HCT116 (cell line): ENCODE measurements at regions not wholly inside any gene's neighbourhood (a gene's known extent, or its start where the extent isn't known, plus 50 kb on each side); places are given as distances from the start of the nearest gene placed in this dataset.

ENCODE experiments used
- ATAC-seq: fragments of 200-7000 bp; cut with Tn5 transposase; 2 replicates; pipeline ENCODE4 v1.9.1; 2020; ENCODE audit warnings: mild to moderate bottlenecking, moderate library complexity
- BruUV-seq: library from RNA; stranded (reverse); fragments of 400-500 nt; replicated peaks from 2 replicates; lab custom pipeline; 2021; lab: Mats Ljungman, UMichigan
- CTCF ChIA-PET: fragments of 300-600 bp; sonication (Branson Sonifier 250); formaldehyde crosslinking; loops from one replicate; lab custom pipeline; 2021; ENCODE audit warnings: antibody characterized with exemption; lab: Charles Lee
- POLR2A ChIA-PET: fragments of 300-600, 350-600 bp; sonication (Branson Sonifier 250); formaldehyde crosslinking; loops from one replicate; lab custom pipeline; 2021; ENCODE audit warnings: antibody characterized with exemption; lab: Charles Lee
- RAD21 ChIA-PET, 2 experiments: fragments of 300-600 bp; sonication (Branson Sonifier 250); formaldehyde crosslinking; loops; one replicate each; lab custom pipeline; 2023; ENCODE audit warnings: low total read pairs in 2 of 2; ENCODE audit not compliant: uncharacterized antibody in 2 of 2, unreplicated experiment in 2 of 2, low non-redundant PET in 1 of 2; lab: Charles Lee
- DNase-seq: peaks from one replicate; pipeline ENCODE4 v3.0.0-alpha.2; 2010; ENCODE audit warnings: low read depth, low spot score
- H2AFZ ChIP-seq: fragments of 200-600 bp; shearing (Covaris generic), sonication (generic); 2 replicates; pipeline ENCODE4 v1.6.1; 2017; ENCODE audit warnings: low read depth, mixed run types, mixed read lengths, antibody characterized with exemption, low read length; ENCODE audit not compliant: poor library complexity, severe bottlenecking
- H3K27ac ChIP-seq: 2 replicates; pipeline ENCODE4 v1.5.1; 2012; ENCODE audit warnings: low read depth, low read length
- H3K27me3 ChIP-seq: fragments of 200-600 bp; sonication (generic); 2 replicates; pipeline ENCODE4 v1.6.1; 2016; ENCODE audit warnings: mixed run types, low read length, mixed read lengths; ENCODE audit not compliant: insufficient read depth
- H3K36me3 ChIP-seq, 2 experiments: fragments of 200-500 bp in 1 of 2; fragments of 200-600 bp in 1 of 2; sonication (Bioruptor generic) in 1 of 2; sonication (generic) in 1 of 2; 2 replicates each; pipeline versions ENCODE4 v1.5.1 to v1.6.1; 2014 to 2016; ENCODE audit warnings: low read length in 2 of 2, inconsistent platforms in 1 of 2, mixed read lengths in 1 of 2, mixed run types in 1 of 2; ENCODE audit not compliant: insufficient read depth in 2 of 2, control insufficient read depth in 1 of 2
- H3K4me1 ChIP-seq, 2 experiments: fragments of 200-600 bp in 1 of 2; sonication (generic) in 1 of 2; 2 replicates each; pipeline versions ENCODE4 v1.5.1 to v1.6.1; 2012 to 2017; ENCODE audit warnings: low read length in 2 of 2, inconsistent platforms in 1 of 2, mild to moderate bottlenecking in 1 of 2, mixed read lengths in 1 of 2, mixed run types in 1 of 2, moderate library complexity in 1 of 2; ENCODE audit not compliant: insufficient read depth in 2 of 2, control insufficient read depth in 1 of 2
- H3K4me2 ChIP-seq: fragments of 200-600 bp; sonication (generic); 2 replicates; pipeline ENCODE4 v1.6.1; 2017; ENCODE audit warnings: mixed run types, low read length, mixed read lengths
- H3K4me3 ChIP-seq, 2 experiments: fragments of 200-600 bp in 1 of 2; sonication (generic) in 1 of 2; replicated peaks in 1 of 2; 2 replicates each; pipeline ENCODE4 v1.5.1; 2011 to 2016; ENCODE audit warnings: low read length in 2 of 2, control low read depth in 1 of 2, low read depth in 1 of 2, mild to moderate bottlenecking in 1 of 2, mixed read lengths in 1 of 2, mixed run types in 1 of 2
- H3K79me2 ChIP-seq: fragments of 200-600 bp; sonication (generic); 2 replicates; pipeline ENCODE4 v1.6.1; 2017; ENCODE audit warnings: mild to moderate bottlenecking, mixed run types, low read length, moderate library complexity, mixed read lengths; ENCODE audit not compliant: insufficient read depth
- H3K9ac ChIP-seq: fragments of 200-600 bp; sonication (generic); 2 replicates; pipeline ENCODE4 v1.6.1; 2016; ENCODE audit warnings: low read length, mixed read lengths
- H3K9me2 ChIP-seq: fragments of 200-600 bp; sonication (generic), shearing (Covaris generic); 2 replicates; pipeline ENCODE4 v1.6.1; 2017; ENCODE audit warnings: mixed run types, mild to moderate bottlenecking, moderate library complexity; ENCODE audit not compliant: insufficient read depth
- H3K9me3 ChIP-seq, 2 experiments: fragments of 200-500 bp in 1 of 2; fragments of 200-600 bp in 1 of 2; sonication (Bioruptor generic) in 1 of 2; sonication (generic) in 1 of 2; 2 replicates each; pipeline ENCODE4 v1.6.1; 2014 to 2017; ENCODE audit warnings: low read length in 2 of 2, mixed read lengths in 2 of 2, inconsistent platforms in 1 of 2, low read depth in 1 of 2, mild to moderate bottlenecking in 1 of 2, mixed run types in 1 of 2, moderate library complexity in 1 of 2; ENCODE audit not compliant: control insufficient read depth in 1 of 2, insufficient read depth in 1 of 2
- H4K20me1 ChIP-seq: fragments of 200-600 bp; sonication (generic), shearing (Covaris generic); 2 replicates; pipeline ENCODE4 v1.6.1; 2017; ENCODE audit warnings: mixed run types, mild to moderate bottlenecking, moderate library complexity; ENCODE audit not compliant: insufficient read depth
- CEBPB ChIP-seq: IDR thresholded peaks from 2 replicates; pipeline ENCODE4 v1.6.1; 2012; ENCODE audit warnings: low read depth
- EGR1 ChIP-seq: IDR thresholded peaks from 2 replicates; pipeline ENCODE4 v1.6.1; 2012; ENCODE audit warnings: low read depth
- ELF1 ChIP-seq: IDR thresholded peaks from 2 replicates; pipeline ENCODE4 v1.6.1; 2012; ENCODE audit warnings: low read depth, borderline replicate concordance
- EZH2 ChIP-seq: fragments of 200-600 bp; sonication (generic); IDR thresholded peaks from 2 replicates; pipeline ENCODE4 v1.6.1; 2017; ENCODE audit warnings: antibody characterized with exemption, mixed run types
- EZH2phosphoT487 ChIP-seq: fragments of 200-600 bp; IDR thresholded peaks from 2 replicates; pipeline ENCODE4 v1.6.1; 2018; ENCODE audit warnings: antibody characterized with exemption, borderline replicate concordance
- JUND ChIP-seq: IDR thresholded peaks from 2 replicates; pipeline ENCODE4 v1.6.1; 2012
- POLR2AphosphoS5 ChIP-seq: IDR thresholded peaks from 2 replicates; pipeline ENCODE4 v1.6.1; 2011; ENCODE audit warnings: mild to moderate bottlenecking, low read depth, low read length, moderate library complexity
- RAD21 ChIP-seq: IDR thresholded peaks from 2 replicates; pipeline ENCODE4 v1.6.1; 2012; ENCODE audit warnings: low read depth, mild to moderate bottlenecking
- SP1 ChIP-seq: IDR thresholded peaks from 2 replicates; pipeline ENCODE4 v1.6.1; 2012; ENCODE audit warnings: low read depth
- ZFX ChIP-seq: fragments of 450-650 bp; IDR thresholded peaks from 2 replicates; pipeline ENCODE4 v1.6.1; 2017
- intact Hi-C: fragments of 100-400 bp; cut with micrococcal nuclease; formaldehyde crosslinking; loops from 2 replicates; pipeline ENCODE4 v1.10.0; 2022
- TF ChIP-seq, protein P1 (sequence below): IDR thresholded peaks from 2 replicates; pipeline ENCODE4 v1.6.1; 2012
- TF ChIP-seq, protein P2 (sequence below): IDR thresholded peaks from 2 replicates; pipeline ENCODE4 v1.6.1; 2012
- TF ChIP-seq, protein P3 (sequence below): IDR thresholded peaks from 2 replicates; pipeline ENCODE4 v1.6.1; 2012; ENCODE audit warnings: low read depth

DNA sequence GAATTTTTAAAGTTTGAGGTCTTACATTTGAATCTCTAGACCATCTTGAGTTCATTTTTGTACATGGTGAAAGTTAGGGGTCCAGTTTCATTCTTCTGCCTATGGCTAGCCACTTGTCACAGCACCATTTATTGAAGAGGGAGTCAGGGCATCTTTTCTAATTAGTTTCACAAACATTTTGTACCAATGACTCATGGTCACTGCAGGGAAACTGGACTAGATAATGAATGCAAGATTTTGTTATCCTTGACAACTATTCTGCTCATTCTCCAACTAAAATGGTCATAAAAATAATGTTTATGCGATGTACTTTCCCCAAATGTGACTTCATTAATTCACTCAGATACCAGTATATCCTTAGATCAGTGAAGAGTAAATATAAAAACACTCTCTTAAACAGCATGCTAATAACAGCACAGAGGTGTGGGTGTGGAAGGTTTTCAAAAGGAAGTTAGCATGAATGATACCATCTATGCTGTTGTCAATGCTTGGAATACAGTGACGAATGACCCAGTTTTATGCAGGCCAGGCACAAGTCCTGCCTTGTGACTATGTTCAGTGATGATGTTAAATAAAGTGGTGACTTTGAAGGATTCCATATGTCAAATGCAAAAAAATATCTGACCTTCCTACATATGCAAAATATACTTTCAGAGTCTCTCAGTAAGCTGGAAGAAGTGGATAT lies 314.9 kb upstream of the TMCO5A start:
- intact Hi-C loops: no loop called here
- ChIA-PET CTCF (no interaction called here), RAD21 (no interaction called here), POLR2A (no interaction called here)
- no peaks in the 10 kb centered on the region for H3K36me3 ChIP-seq
- no peaks in the 10 kb centered on the region for H3K4me1 ChIP-seq
- H3K4me2 ChIP-seq: no peak overlapping the region
- H3K9me3 ChIP-seq: no peaks in the 10 kb centered on the region
- H4K20me1 ChIP-seq: no peaks in the 10 kb centered on the region
- DNase-seq (no peak), ATAC-seq (no peak)
- BruUV-seq: no TSS peak
- no peak overlapping the region for H3K9ac ChIP-seq
- no peaks in the 10 kb centered on the region for H3K9me2 ChIP-seq
- no peak overlapping the region for H3K4me3 ChIP-seq
- TF ChIP-seq, protein P1, sequence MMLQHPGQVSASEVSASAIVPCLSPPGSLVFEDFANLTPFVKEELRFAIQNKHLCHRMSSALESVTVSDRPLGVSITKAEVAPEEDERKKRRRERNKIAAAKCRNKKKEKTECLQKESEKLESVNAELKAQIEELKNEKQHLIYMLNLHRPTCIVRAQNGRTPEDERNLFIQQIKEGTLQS: no peak
- TF ChIP-seq ZFX: no peak
- TF ChIP-seq POLR2AphosphoS5: no peak
- TF ChIP-seq CEBPB: no peak
- TF ChIP-seq EGR1: no peak
- no peak for TF ChIP-seq JUND
- no peak for TF ChIP-seq ELF1
- TF ChIP-seq EZH2: no peak
- TF ChIP-seq EZH2phosphoT487: no peak
- TF ChIP-seq RAD21: no peak
- no peak for TF ChIP-seq SP1
- TF ChIP-seq, protein P2, sequence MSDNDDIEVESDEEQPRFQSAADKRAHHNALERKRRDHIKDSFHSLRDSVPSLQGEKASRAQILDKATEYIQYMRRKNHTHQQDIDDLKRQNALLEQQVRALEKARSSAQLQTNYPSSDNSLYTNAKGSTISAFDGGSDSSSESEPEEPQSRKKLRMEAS: no peak
- TF ChIP-seq, protein P3, sequence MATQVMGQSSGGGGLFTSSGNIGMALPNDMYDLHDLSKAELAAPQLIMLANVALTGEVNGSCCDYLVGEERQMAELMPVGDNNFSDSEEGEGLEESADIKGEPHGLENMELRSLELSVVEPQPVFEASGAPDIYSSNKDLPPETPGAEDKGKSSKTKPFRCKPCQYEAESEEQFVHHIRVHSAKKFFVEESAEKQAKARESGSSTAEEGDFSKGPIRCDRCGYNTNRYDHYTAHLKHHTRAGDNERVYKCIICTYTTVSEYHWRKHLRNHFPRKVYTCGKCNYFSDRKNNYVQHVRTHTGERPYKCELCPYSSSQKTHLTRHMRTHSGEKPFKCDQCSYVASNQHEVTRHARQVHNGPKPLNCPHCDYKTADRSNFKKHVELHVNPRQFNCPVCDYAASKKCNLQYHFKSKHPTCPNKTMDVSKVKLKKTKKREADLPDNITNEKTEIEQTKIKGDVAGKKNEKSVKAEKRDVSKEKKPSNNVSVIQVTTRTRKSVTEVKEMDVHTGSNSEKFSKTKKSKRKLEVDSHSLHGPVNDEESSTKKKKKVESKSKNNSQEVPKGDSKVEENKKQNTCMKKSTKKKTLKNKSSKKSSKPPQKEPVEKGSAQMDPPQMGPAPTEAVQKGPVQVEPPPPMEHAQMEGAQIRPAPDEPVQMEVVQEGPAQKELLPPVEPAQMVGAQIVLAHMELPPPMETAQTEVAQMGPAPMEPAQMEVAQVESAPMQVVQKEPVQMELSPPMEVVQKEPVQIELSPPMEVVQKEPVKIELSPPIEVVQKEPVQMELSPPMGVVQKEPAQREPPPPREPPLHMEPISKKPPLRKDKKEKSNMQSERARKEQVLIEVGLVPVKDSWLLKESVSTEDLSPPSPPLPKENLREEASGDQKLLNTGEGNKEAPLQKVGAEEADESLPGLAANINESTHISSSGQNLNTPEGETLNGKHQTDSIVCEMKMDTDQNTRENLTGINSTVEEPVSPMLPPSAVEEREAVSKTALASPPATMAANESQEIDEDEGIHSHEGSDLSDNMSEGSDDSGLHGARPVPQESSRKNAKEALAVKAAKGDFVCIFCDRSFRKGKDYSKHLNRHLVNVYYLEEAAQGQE: no peak
- no peak overlapping the region for H2AFZ ChIP-seq
- H3K27ac ChIP-seq: no peak overlapping the region
- no peaks in the 10 kb centered on the region for H3K79me2 ChIP-seq
- H3K27me3 ChIP-seq: no peaks in the 10 kb centered on the region
